Endodermal cell (in vitro differentiated cells): ENCODE measurements at regions not wholly inside any gene's neighbourhood (a gene's known extent, or its start where the extent isn't known, plus 50 kb on each side); places are given as distances from the start of the nearest gene placed in this dataset.

Experiments used
- DNase-seq: peaks from one replicate; pipeline ENCODE4 v3.0.0-alpha.2; 2017
- H3K27ac ChIP-seq: 2 replicates; pipeline ENCODE4 v1.5.1; 2013; ENCODE audit warnings: mild to moderate bottlenecking, low read depth, low read length, moderate library complexity
- H3K27me3 ChIP-seq: 2 replicates; pipeline ENCODE4 v1.6.1; 2013; ENCODE audit warnings: mild to moderate bottlenecking, low read length, moderate library complexity; ENCODE audit not compliant: insufficient read depth, control insufficient read depth, poor library complexity, severe bottlenecking
- H3K36me3 ChIP-seq: 2 replicates; pipeline ENCODE4 v1.7.0; 2013; ENCODE audit warnings: mild to moderate bottlenecking, low read length, moderate library complexity; ENCODE audit not compliant: control insufficient read depth, insufficient read depth
- H3K4me1 ChIP-seq: one replicate; pipeline ENCODE4 v1.7.0; 2013; ENCODE audit warnings: low read length; ENCODE audit not compliant: control insufficient read depth, insufficient read depth
- H3K4me3 ChIP-seq: 2 replicates; pipeline ENCODE4 v1.5.1; 2013; ENCODE audit warnings: mild to moderate bottlenecking, low read length, moderate library complexity
- H3K9ac ChIP-seq: 2 replicates; pipeline ENCODE4 v1.6.1; 2013; ENCODE audit warnings: mild to moderate bottlenecking, low read length, moderate library complexity; ENCODE audit not compliant: poor library complexity, severe bottlenecking; ENCODE audit errors: extremely low read depth
- H3K9me3 ChIP-seq: 2 replicates; pipeline ENCODE4 v1.6.1; 2013; ENCODE audit warnings: mild to moderate bottlenecking, low read length, moderate library complexity; ENCODE audit not compliant: control insufficient read depth
- H3K27ac Mint-ChIP-seq: 2 replicates; pipeline ENCODE4 v1.8.0; 2020; ENCODE audit warnings: mixed read lengths
- H3K27me3 Mint-ChIP-seq: 2 replicates; pipeline ENCODE4 v1.8.0; 2021; ENCODE audit warnings: mild to moderate bottlenecking, mixed read lengths; ENCODE audit not compliant: insufficient read depth
- H3K36me3 Mint-ChIP-seq: 2 replicates; pipeline ENCODE4 v1.8.0; 2020; ENCODE audit warnings: low read depth, mixed read lengths
- H3K4me1 Mint-ChIP-seq: 2 replicates; pipeline ENCODE4 v1.8.0; 2020; ENCODE audit warnings: mixed read lengths
- H3K4me3 Mint-ChIP-seq: 2 replicates; pipeline ENCODE4 v1.8.0; 2020; ENCODE audit warnings: mild to moderate bottlenecking, moderate library complexity, mixed read lengths
- H3K9me3 Mint-ChIP-seq: 2 replicates; pipeline ENCODE4 v1.8.0; 2020; ENCODE audit warnings: mild to moderate bottlenecking, mixed read lengths
- WGBS, 2 experiments: methylation state at CpG; one replicate each; pipeline versions ENCODE4 v1.1.5 to v1.1.7; 2013; ENCODE audit warnings: missing lambda C conversion rate in 2 of 2, mixed read lengths in 1 of 2; ENCODE audit not compliant: insufficient coverage in 1 of 2, insufficient read length in 1 of 2; 5-methylcytosine and 5-hydroxymethylcytosine counted together
- TF ChIP-seq, protein P1 (sequence below): fragments of 200-600 bp; sonication (generic); conservative IDR thresholded peaks from 2 replicates; pipeline ENCODE4 v1.5.0; 2021; ENCODE audit warnings: antibody characterized with exemption, mild to moderate bottlenecking

DNA sequence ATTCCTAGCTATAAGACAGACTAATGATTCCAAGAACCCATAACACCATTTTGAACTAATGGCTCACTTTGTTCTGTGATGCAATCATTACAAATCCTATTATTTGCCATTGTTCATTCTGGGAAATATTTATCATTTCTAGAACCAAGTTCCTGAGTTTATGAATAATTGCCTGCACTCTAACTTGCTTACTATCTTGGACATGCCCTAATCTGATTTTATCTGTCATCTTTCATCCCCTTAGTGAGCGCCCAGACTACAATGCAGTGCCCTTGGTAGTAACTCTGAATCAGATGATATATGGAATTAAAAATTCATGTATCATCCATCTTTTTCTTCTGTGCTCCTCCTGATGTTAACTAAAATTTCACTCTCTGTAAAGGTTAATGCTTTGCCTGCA, 703.1 kb upstream of the MDGA2 start:
- H3K27me3 ChIP-seq, result no peaks in the 10 kb centered on the region
- no peak overlapping the region for H3K9ac ChIP-seq
- no peak overlapping the region for H3K27ac ChIP-seq
- Mint-ChIP-seq H3K36me3 (no peaks in the 10 kb centered on the region), H3K4me1 (peaks cover 11% of the 10 kb centered on the region), H3K4me3 (no peak overlapping the region), H3K27ac (no peak overlapping the region), H3K27me3 (no peaks in the 10 kb centered on the region), H3K9me3 (no peaks in the 10 kb centered on the region)
- no peaks in the 10 kb centered on the region for H3K36me3 ChIP-seq
- no peak for DNase-seq
- no peak overlapping the region for H3K4me3 ChIP-seq
- TF ChIP-seq, protein P1, sequence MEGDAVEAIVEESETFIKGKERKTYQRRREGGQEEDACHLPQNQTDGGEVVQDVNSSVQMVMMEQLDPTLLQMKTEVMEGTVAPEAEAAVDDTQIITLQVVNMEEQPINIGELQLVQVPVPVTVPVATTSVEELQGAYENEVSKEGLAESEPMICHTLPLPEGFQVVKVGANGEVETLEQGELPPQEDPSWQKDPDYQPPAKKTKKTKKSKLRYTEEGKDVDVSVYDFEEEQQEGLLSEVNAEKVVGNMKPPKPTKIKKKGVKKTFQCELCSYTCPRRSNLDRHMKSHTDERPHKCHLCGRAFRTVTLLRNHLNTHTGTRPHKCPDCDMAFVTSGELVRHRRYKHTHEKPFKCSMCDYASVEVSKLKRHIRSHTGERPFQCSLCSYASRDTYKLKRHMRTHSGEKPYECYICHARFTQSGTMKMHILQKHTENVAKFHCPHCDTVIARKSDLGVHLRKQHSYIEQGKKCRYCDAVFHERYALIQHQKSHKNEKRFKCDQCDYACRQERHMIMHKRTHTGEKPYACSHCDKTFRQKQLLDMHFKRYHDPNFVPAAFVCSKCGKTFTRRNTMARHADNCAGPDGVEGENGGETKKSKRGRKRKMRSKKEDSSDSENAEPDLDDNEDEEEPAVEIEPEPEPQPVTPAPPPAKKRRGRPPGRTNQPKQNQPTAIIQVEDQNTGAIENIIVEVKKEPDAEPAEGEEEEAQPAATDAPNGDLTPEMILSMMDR, result no peak
- WGBS, 2 experiments, result 88% methylated on average over 1 of the region's 1 CpG; no CpG with 5 or more reads in 1 of the 2 experiments
- H3K4me1 ChIP-seq, result no peaks in the 10 kb centered on the region
- H3K9me3 ChIP-seq, result no peaks in the 10 kb centered on the region

DNA sequence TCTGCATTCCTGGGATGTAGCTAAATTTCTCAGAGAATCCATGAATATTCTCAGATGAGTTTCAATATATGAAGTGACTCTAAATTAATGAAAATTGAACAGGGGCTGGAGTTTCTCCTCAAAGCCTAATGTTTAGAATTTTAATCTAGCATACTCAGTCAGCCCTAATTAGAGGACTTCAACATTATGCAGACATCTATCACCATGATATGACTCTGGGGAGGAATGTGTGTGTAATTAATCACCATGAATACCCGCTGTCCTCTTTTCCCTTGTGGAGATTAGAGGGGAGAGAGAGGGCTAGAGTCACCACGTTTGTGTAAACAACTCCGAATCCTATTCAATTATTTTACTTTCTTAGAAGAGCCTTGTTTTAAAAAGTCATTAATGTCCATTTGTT, 698.6 kb upstream of the MDGA2 start:
- H3K4me3 Mint-ChIP-seq, result no peak overlapping the region
- no peaks in the 10 kb centered on the region for H3K36me3 ChIP-seq
- no peak overlapping the region for H3K27ac ChIP-seq
- no peaks in the 10 kb centered on the region for H3K27me3 Mint-ChIP-seq
- TF ChIP-seq, protein P1, result no peak
- WGBS, 2 experiments, result no CpG with 5 or more reads among the region's 3 CpGs
- H3K9me3 Mint-ChIP-seq, result no peaks in the 10 kb centered on the region
- H3K36me3 Mint-ChIP-seq, result no peaks in the 10 kb centered on the region
- no peak overlapping the region for H3K27ac Mint-ChIP-seq
- H3K9me3 ChIP-seq, result no peaks in the 10 kb centered on the region
- no peak for DNase-seq
- no peaks in the 10 kb centered on the region for H3K27me3 ChIP-seq
- peaks cover 16% of the 10 kb centered on the region for H3K4me1 Mint-ChIP-seq
- no peak overlapping the region for H3K9ac ChIP-seq
- H3K4me1 ChIP-seq, result no peaks in the 10 kb centered on the region
- H3K4me3 ChIP-seq, result no peak overlapping the region

DNA sequence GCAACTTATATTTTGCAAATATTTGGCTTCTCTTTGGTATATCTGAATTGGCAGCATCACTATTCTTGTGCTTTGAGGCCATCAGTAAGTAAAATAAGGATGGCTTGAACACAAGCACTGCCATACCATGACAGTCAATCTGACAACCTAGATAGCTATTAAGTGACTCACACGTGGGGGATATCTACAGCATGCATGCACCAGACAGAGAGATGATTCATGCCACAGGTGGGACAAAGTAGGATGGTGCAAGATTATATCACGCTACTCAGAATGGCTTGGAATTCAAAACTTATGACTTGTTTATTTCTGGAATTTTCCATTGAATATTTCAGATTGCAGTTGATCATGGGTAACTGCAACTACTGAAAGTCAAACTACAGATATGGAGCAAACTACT, 675.6 kb upstream of the MDGA2 start:
- Histone ChIP-seq H3K4me3 (no peak overlapping the region), H3K27me3 (no peaks in the 10 kb centered on the region), H3K9ac (no peak overlapping the region), H3K27ac (no peak overlapping the region), H3K9me3 (no peaks in the 10 kb centered on the region), H3K4me1 (no peaks in the 10 kb centered on the region), H3K36me3 (no peaks in the 10 kb centered on the region)
- no peak for DNase-seq
- H3K27me3 Mint-ChIP-seq, result no peaks in the 10 kb centered on the region
- WGBS, 2 experiments, result 80 to 83% methylated on average over 2 of the region's 2 CpGs
- no peaks in the 10 kb centered on the region for H3K36me3 Mint-ChIP-seq
- no peak overlapping the region for H3K27ac Mint-ChIP-seq
- peaks cover 4% of the 10 kb centered on the region for H3K9me3 Mint-ChIP-seq
- TF ChIP-seq, protein P1, result no peak
- H3K4me1 Mint-ChIP-seq, result peaks cover 4% of the 10 kb centered on the region
- H3K4me3 Mint-ChIP-seq, result no peak overlapping the region
